Common myeloid progenitor, CD34-positive (primary cell): ENCODE measurements at regions not wholly inside any gene's neighbourhood (a gene's known extent, or its start where the extent isn't known, plus 50 kb on each side); places are given as distances from the start of the nearest gene placed in this dataset.

Experiments
- CTCF ChIA-PET: fragments of 350-600 bp; sonication (Branson Sonifier 250); formaldehyde crosslinking; loops from one replicate; lab custom pipeline; 2021; ENCODE audit warnings: antibody characterized with exemption; lab: Charles Lee
- POLR2A ChIA-PET: fragments of 350-600 bp; sonication (Branson Sonifier 250); formaldehyde crosslinking; loops from one replicate; lab custom pipeline; 2021; ENCODE audit warnings: antibody characterized with exemption; lab: Charles Lee
- DNase-seq, 3 donors: peaks; one replicate each; pipeline versions ENCODE4 v3.0.0 to v3.0.0-alpha.2; 2013
- H3K27ac ChIP-seq, 2 experiments: 1 replicate in 1 of 2; 2 replicates in 1 of 2; pipeline ENCODE4 v1.7.0; 2013; ENCODE audit warnings: inconsistent platforms in 2 of 2, low read length in 2 of 2, mild to moderate bottlenecking in 2 of 2, low read depth in 1 of 2, moderate library complexity in 1 of 2; ENCODE audit not compliant: severe bottlenecking in 2 of 2, insufficient read depth in 1 of 2, poor library complexity in 1 of 2
- H3K27me3 ChIP-seq, 5 experiments: replicated peaks in 2 of 5; 1 replicate in 3 of 5; 2 replicates in 2 of 5; pipeline versions ENCODE4 v1.6.1 to v1.7.0; 2013; ENCODE audit warnings: low read length in 4 of 5, mild to moderate bottlenecking in 2 of 5, moderate library complexity in 2 of 5, inconsistent platforms in 1 of 5; ENCODE audit not compliant: insufficient read depth in 5 of 5, control insufficient read depth in 4 of 5
- H3K36me3 ChIP-seq, 4 experiments: 1 replicate in 2 of 4; 2 replicates in 2 of 4; pipeline versions ENCODE4 v1.6.1 to v1.7.0; 2013; ENCODE audit warnings: low read length in 3 of 4, control low read depth in 1 of 4, mild to moderate bottlenecking in 1 of 4; ENCODE audit not compliant: control insufficient read depth in 4 of 4, insufficient read depth in 4 of 4
- H3K4me1 ChIP-seq, 4 experiments: 1 replicate in 3 of 4; 2 replicates in 1 of 4; pipeline versions ENCODE4 v1.6.1 to v1.7.1; 2013; ENCODE audit warnings: low read length in 3 of 4, mild to moderate bottlenecking in 3 of 4, control low read depth in 1 of 4, inconsistent platforms in 1 of 4, moderate library complexity in 1 of 4; ENCODE audit not compliant: control insufficient read depth in 4 of 4, insufficient read depth in 4 of 4; ENCODE audit errors: control extremely low read depth in 1 of 4
- H3K4me3 ChIP-seq, 7 experiments: 1 replicate in 4 of 7; 2 replicates in 3 of 7; pipeline versions ENCODE4 v1.5.1 to v1.7.0; 2013; ENCODE audit warnings: mild to moderate bottlenecking in 7 of 7, low read length in 6 of 7, moderate library complexity in 6 of 7, inconsistent platforms in 2 of 7, low read depth in 2 of 7, control low read depth in 1 of 7; ENCODE audit not compliant: insufficient read depth in 4 of 7, control insufficient read depth in 1 of 7; ENCODE audit errors: extremely low read depth in 1 of 7
- H3K9me3 ChIP-seq, 5 experiments: 1 replicate in 4 of 5; 2 replicates in 1 of 5; pipeline versions ENCODE4 v1.6.1 to v1.7.1; 2013; ENCODE audit warnings: low read length in 4 of 5, mild to moderate bottlenecking in 2 of 5, inconsistent platforms in 1 of 5, low read depth in 1 of 5, moderate library complexity in 1 of 5; ENCODE audit not compliant: control insufficient read depth in 4 of 5, insufficient read depth in 2 of 5; ENCODE audit errors: control extremely low read depth in 1 of 5
- WGBS: methylation state at CpG from one replicate; pipeline ENCODE4 v1.1.5; 2013; ENCODE audit not compliant: insufficient coverage; 5-methylcytosine and 5-hydroxymethylcytosine counted together

GRCh38 chr14:96960598-96961116 is 163.5 kb downstream of the VRK1 start:
- Histone ChIP-seq H3K27me3 (peaks cover 0 to 7% (median 0%) of the 10 kb centered on the region in 5 experiments), H3K36me3 (no peaks in the 10 kb centered on the region), H3K9me3 (peaks cover 0 to 12% (median 10%) of the 10 kb centered on the region in 5 experiments), H3K4me3 (no peak overlapping the region), H3K27ac (no peak overlapping the region), H3K4me1 (peaks cover 0 to 7% (median 1%) of the 10 kb centered on the region in 4 experiments)
- DNase-seq, result no peak
- 0% methylated on average over 1 of the region's 2 CpGs for WGBS
- POLR2A ChIA-PET, result no interaction called here
- CTCF ChIA-PET, result no interaction called here

GRCh38 chr14:96961895-96962294 is 164.7 kb downstream of the VRK1 start:
- POLR2A ChIA-PET, result no interaction called here
- CTCF ChIA-PET, result no interaction called here
- Histone ChIP-seq H3K4me1 (peaks cover 0 to 7% (median 1%) of the 10 kb centered on the region in 4 experiments), H3K27me3 (peaks cover 0 to 7% (median 0%) of the 10 kb centered on the region in 5 experiments), H3K27ac (no peak overlapping the region), H3K9me3 (peaks cover 0 to 12% (median 10%) of the 10 kb centered on the region in 5 experiments), H3K4me3 (no peak overlapping the region), H3K36me3 (no peaks in the 10 kb centered on the region)
- whole genome bisulfite sequencing, result 0% methylated on average over 1 of the region's 2 CpGs
- no peak for DNase-seq

- CTCF ChIA-PET, result no interaction called here
- H3K4me1 ChIP-seq, result peaks cover 0 to 7% (median 1%) of the 10 kb centered on the region in 4 experiments
These were observed 165.2 kb downstream of the VRK1 start for GRCh38 chr14:96962337-96962736.

GRCh38 chr14:96964726-96965415 is 167.7 kb downstream of the VRK1 start:
- DNase-seq, result no peak
- Histone ChIP-seq H3K4me1 (peaks cover 0 to 7% (median 1%) of the 10 kb centered on the region in 4 experiments), H3K4me3 (no peak overlapping the region), H3K27ac (no peak overlapping the region), H3K27me3 (peaks cover 0 to 6% (median 0%) of the 10 kb centered on the region in 5 experiments), H3K36me3 (no peaks in the 10 kb centered on the region), H3K9me3 (peaks cover 4 to 18% (median 10%) of the 10 kb centered on the region in 5 experiments)
- ChIA-PET CTCF (no interaction called here), POLR2A (no interaction called here)
- 96% methylated on average over 21 of the region's 25 CpGs for WGBS

More at GRCh38 chr14:96962337-96962736, 165.2 kb downstream of the VRK1 start:
- peaks cover 0 to 7% (median 0%) of the 10 kb centered on the region in 5 experiments for H3K27me3 ChIP-seq
- H3K9me3 ChIP-seq, result peaks cover 4 to 12% (median 10%) of the 10 kb centered on the region in 5 experiments
- POLR2A ChIA-PET, result no interaction called here
- H3K36me3 ChIP-seq, result no peaks in the 10 kb centered on the region
- no peak overlapping the region for H3K4me3 ChIP-seq
- peak in 2 of 3 donors; percentile 5 to 13 for DNase-seq
- WGBS, result 21% methylated on average over 2 of the region's 2 CpGs
- H3K27ac ChIP-seq, result no peak overlapping the region

GRCh38 chr14:96965885-96966595 is 168.9 kb downstream of the VRK1 start:
- Histone ChIP-seq H3K36me3 (no peaks in the 10 kb centered on the region), H3K4me1 (peaks cover 0 to 7% (median 1%) of the 10 kb centered on the region in 4 experiments), H3K27me3 (peaks cover 0 to 6% (median 0%) of the 10 kb centered on the region in 5 experiments), H3K4me3 (no peak overlapping the region), H3K9me3 (peaks cover 4 to 18% (median 8%) of the 10 kb centered on the region in 5 experiments), H3K27ac (no peak overlapping the region)
- DNase-seq, result no peak
- 89% methylated on average over 10 of the region's 11 CpGs for WGBS
- ChIA-PET CTCF (no interaction called here), POLR2A (no interaction called here)

GRCh38 chr14:96975116-96975515 is 177.9 kb downstream of the VRK1 start:
- Histone ChIP-seq H3K4me3 (no peak overlapping the region), H3K4me1 (no peaks in the 10 kb centered on the region), H3K36me3 (no peaks in the 10 kb centered on the region), H3K27me3 (peaks cover 2 to 20% (median 12%) of the 10 kb centered on the region in 5 experiments), H3K27ac (no peak overlapping the region), H3K9me3 (peaks cover 1 to 35% (median 9%) of the 10 kb centered on the region in 5 experiments)
- WGBS, result no CpG with 5 or more reads among the region's 1 CpG
- DNase-seq, result no peak
- CTCF ChIA-PET, result interaction anchor here (0.7 kb wide), 1 partner anchor 76 kb away, joined by 3 read pairs; no protein-coding TSS in a partner anchor
- POLR2A ChIA-PET, result no interaction called here
